H1 (cell line): ENCODE measurements at regions not wholly inside any gene's neighbourhood (a gene's known extent, or its start where the extent isn't known, plus 50 kb on each side); places are given as distances from the start of the nearest gene placed in this dataset.

Experiments used
- EZH2 ChIP-seq: fragments of 200-600 bp; sonication (generic); IDR thresholded peaks from 2 replicates; pipeline ENCODE4 v1.7.1; 2012; ENCODE audit warnings: low read depth, mild to moderate bottlenecking, moderate library complexity, low read length, inconsistent platforms; ENCODE audit not compliant: severe bottlenecking
- KDM4A ChIP-seq: IDR thresholded peaks from one replicate; pipeline ENCODE4 v1.7.1; 2012; ENCODE audit warnings: low read depth, mild to moderate bottlenecking, moderate library complexity, low read length, inconsistent platforms; ENCODE audit not compliant: severe bottlenecking
- SP2 ChIP-seq: IDR thresholded peaks from 2 replicates; pipeline ENCODE4 v1.6.1; 2012; ENCODE audit warnings: mild to moderate bottlenecking, low read length, inconsistent platforms

GRCh38 chr2:219704878-219705277, 77.4 kb downstream of the SLC4A3 start (continued):
- no peak for TF ChIP-seq EZH2
- no peak for TF ChIP-seq SP2
- TF ChIP-seq KDM4A = no peak
